ENCODE measurements at regions not wholly inside any gene's neighbourhood (a gene's known extent, or its start where the extent isn't known, plus 50 kb on each side); places are given as distances from the start of the nearest gene placed in this dataset.

- DNase-seq (ENCODE audit: low read depth) = no peak
Measured at GRCh38 chr14:96980835-96981234, 183.7 kb downstream of the VRK1 start.

- DNase-seq (ENCODE audit: low read depth) = no peak
Measured at GRCh38 chr14:96986256-96987085, 189.3 kb downstream of the VRK1 start.

GRCh38 chr14:96987086-96987474 is 189.9 kb downstream of the VRK1 start:
- no peak for DNase-seq (ENCODE audit: low read depth)

- DNase-seq (ENCODE audit: low read depth) = no peak
Measured at GRCh38 chr14:96987771-96988170, 190.6 kb downstream of the VRK1 start.

- no peak for DNase-seq (ENCODE audit: low read depth)
Measured at GRCh38 chr14:96989306-96989705, 192.1 kb downstream of the VRK1 start.

GRCh38 chr14:96991226-96991625 is 194.0 kb downstream of the VRK1 start:
- no peak for DNase-seq (ENCODE audit: low read depth)

GRCh38 chr14:96994999-96995398 is 197.8 kb downstream of the VRK1 start:
- DNase-seq (ENCODE audit: low read depth) = no peak

GRCh38 chr14:96997269-96997668 is 200.1 kb downstream of the VRK1 start:
- DNase-seq (ENCODE audit: low read depth) = no peak

GRCh38 chr14:96997996-96998395 is 200.8 kb downstream of the VRK1 start:
- DNase-seq (ENCODE audit: low read depth) = no peak

- DNase-seq (ENCODE audit: low read depth) = no peak
Measured at GRCh38 chr14:96999654-97000155, 202.5 kb downstream of the VRK1 start.

- DNase-seq (ENCODE audit: low read depth) = no peak
Measured at GRCh38 chr14:97002454-97002853, 205.3 kb downstream of the VRK1 start.

GRCh38 chr14:97005934-97006333 is 208.8 kb downstream of the VRK1 start:
- DNase-seq (ENCODE audit: low read depth) = no peak

- no peak for DNase-seq (ENCODE audit: low read depth)
Measured at GRCh38 chr14:97010491-97011160, 213.4 kb downstream of the VRK1 start.

GRCh38 chr14:97013878-97014277 is 216.7 kb downstream of the VRK1 start:
- no peak for DNase-seq (ENCODE audit: low read depth)

GRCh38 chr14:97021001-97021400 is 223.8 kb downstream of the VRK1 start:
- DNase-seq (ENCODE audit: low read depth) = no peak

GRCh38 chr14:97021571-97022168 is 224.5 kb downstream of the VRK1 start:
- DNase-seq (ENCODE audit: low read depth) = no peak

- DNase-seq (ENCODE audit: low read depth) = no peak
Measured at GRCh38 chr14:97022741-97023140, 225.6 kb downstream of the VRK1 start.

GRCh38 chr14:97023871-97024270 is 226.7 kb downstream of the VRK1 start:
- DNase-seq (ENCODE audit: low read depth) = no peak

GRCh38 chr14:97024300-97024699 is 227.1 kb downstream of the VRK1 start:
- no peak for DNase-seq (ENCODE audit: low read depth)

- no peak for DNase-seq (ENCODE audit: low read depth)
Measured at GRCh38 chr14:97025722-97026121, 228.5 kb downstream of the VRK1 start.

- DNase-seq (ENCODE audit: low read depth) = no peak
Measured at GRCh38 chr14:97027256-97027999, 230.2 kb downstream of the VRK1 start.

- DNase-seq (ENCODE audit: low read depth) = no peak
Measured at GRCh38 chr14:97028382-97028781, 231.2 kb downstream of the VRK1 start.

Data from GM04503 (cell line).